ENCODE measurements at regions not wholly inside any gene's neighbourhood (a gene's known extent, or its start where the extent isn't known, plus 50 kb on each side); places are given as distances from the start of the nearest gene placed in this dataset.

DNA sequence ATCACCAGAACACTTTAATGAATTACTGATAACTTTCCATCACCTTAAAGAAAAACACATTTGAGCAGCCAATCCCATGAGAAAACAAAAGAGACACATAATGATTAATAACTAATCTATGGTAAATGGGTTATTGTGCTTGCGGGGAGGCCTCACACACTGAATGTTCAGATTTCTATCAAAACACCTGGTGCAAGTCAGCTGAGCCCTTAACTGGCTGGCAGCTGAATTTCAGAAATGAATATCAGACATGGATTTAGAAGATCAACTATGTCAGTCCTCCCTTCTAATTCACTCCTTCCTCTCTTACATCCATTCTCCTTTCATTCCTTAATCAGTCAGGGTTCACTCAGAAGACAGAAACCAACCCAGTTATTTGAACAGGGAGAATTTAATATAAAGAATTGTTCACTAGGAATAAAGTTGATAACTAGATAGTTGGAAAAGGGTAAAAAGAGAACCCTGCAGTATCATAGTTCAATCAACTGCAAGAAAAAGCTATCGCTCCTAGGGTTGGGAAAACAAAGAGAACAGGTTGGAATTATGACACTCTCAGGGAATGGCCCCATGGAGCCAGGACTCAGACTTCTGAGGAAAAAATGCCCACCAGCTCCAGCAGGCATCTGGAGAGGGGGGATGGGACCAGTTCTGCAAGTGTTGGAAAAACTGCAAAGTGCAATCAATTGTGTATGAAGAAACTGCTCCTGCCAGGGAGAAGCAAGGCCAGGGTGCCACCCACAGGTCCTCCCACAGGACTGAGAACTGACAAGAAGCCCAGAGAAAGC is 577.1 kb upstream of the CDH5 start:
- no peak for DNase-seq

DNA sequence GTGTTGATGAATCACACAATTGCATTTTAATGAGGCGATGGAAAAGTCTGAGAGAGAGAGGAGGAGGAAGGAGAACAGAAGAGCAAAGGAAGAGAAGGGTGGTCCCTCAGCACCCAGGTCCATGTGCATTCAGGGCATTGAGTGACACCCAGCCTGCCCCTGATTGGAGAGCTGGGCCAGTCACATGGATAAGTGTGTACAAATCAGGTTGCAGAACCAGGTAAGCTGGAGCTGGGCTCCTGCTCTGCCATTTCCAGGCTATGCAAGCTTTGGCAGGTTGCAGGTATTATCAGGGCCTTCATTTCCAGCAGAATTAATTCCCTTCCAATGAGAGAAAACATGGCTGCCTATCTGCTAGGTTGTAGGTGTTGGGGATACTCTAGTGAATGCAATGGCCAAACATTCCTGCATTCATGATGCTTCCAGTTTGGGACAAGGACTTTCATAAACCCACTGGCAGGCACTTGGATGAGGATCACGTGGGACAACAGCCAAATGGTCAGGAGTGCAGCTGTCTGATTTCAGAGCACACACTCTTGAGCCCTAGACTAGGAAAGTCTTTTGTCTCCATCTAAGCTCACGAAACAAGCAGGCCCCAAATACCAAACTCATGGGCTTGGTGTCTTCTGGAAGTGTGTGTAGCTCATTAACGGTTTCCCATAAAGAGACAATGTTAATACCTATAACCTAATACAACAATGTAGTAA is 577.9 kb upstream of the CDH5 start:
- DNase-seq: no peak

DNA sequence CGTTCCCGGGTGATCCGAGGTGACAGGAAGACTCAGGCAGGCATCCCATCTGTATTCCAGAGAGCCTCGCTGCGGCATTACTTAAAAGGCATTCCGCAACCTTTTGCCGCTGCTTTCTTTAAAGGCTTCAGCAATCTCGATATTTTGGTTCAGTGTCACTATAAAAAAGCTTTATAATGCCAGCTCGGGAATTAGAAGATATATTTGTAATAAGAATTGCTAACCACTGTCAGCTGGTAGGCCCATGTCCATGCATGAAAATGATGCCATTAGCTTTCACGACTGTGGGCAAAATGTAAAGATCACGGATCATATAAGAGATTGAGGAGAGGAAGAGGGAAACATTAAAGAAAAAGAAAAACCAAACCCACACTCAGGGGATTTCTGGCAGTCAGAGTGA is 578.6 kb upstream of the CDH5 start:
- no peak for DNase-seq

DNA sequence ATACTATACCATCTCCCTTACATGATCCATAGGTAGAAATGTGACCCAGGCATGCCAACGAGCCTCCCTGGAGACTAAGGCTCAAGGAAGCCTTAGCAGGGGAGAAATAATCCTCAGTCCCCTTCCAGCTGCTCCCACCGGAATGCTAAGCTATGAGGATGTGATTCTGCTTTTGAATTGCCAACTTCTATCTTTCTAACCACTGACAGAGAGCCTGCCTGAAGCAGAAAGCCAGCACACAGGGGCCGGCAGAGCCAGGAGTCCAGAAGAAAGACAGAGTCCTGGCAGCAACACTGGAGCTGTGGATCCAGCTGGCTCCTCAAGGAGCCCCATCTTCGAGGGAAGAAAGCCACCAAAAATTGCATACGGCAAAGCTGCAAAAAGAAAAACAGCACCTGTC is 579.6 kb upstream of the CDH5 start:
- DNase-seq: no peak

DNA sequence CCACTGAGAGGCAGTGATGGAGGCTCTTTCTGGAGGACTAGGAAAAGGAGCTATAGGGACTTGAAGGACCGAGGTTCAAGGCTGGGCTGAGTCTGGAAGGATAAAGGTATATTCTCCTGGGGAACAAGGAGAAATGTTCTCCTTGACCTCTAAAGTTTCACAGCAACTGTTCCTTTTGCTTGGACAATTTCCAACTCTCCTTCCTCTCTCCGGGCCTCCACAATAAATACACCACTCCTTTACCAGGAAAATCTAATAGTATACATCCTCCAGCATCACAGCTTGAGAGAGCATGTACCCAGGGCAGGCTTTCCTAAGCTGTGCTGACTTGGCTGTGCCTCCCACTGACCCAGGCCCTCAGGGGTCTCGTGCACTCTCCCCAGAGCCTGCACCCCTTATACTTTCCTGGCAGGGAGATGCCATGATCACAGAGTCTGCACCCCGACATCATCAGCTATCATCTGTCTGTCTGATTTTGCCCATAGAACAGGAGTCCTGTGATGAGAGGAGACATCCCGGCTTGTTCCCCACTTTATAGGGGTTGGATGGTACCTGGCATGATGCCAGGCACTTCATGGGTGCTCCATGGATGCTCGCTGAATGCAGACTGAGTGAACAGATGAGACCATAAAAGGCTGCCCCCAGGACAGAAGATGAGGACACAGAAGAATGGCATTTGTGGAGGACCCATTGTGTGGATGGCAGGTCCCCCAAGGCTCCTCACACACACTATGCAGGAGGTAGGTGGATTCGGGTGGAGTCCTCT is 582.6 kb upstream of the CDH5 start:
- DNase-seq: no peak

DNA sequence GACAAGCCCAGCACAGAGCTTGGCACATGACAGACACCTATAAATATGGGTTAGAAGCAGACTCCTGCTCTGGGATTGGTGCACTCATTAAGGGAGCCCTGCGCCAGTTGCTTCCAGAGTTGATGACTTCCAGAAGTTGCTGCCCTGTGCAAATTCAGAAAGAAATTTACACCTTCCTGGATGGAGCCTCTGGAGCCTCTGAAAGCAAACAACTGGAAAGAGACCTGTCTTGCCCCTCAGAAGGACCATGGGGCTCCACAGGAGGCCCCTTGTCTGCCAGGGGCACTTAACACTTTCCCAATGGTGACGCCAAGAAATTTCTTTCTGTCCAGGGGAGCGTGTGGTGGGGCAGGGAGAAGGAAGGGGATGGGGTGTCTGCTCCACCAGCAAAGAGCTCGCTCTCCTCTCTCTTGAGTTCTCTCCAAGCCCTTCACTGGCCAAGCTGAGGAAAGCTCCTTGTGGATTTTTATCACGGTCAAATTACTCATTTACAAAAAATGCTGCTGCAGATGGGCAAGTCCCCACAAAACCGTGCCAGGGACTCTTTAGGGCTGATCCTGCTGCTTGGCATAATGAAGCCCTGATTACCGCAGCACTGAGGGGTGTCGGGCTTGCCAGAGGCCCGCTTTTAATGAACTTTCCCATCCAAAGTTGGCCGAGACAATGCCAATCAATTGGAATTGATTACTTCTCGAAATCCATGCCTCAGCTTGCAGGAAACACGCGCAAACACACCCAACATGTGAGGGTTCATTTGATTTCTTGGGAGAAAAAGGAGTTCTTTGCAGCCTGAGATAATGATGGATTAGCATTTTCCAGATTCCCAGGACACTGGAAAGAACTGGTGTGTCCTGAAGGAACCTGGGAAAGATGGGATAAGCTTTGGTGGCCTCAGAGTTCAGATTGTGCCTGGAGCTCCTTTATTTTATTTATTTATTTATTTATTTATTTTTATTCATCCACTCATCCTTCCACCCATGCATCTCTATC is 583.6 kb upstream of the CDH5 start:
- no peak for DNase-seq

DNA sequence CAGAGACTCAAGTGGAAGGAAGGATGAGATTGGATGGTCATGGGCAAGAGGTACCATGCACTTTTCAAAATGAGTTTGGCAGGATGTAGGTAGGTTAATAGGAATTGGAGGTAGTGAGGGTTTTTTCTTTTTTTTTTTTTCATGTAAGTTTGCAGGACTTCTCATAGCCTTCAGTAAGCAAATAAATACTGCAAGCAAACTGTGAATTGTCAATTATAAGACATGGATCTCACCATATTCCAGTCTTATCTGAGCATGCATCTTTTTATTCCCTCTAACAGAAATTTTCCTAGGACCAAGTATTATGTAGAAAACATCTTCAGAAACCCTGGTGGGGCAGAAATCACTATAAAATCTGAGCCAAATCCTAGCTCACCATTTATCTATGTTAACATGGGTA is 584.6 kb upstream of the CDH5 start:
- no peak for DNase-seq

DNA sequence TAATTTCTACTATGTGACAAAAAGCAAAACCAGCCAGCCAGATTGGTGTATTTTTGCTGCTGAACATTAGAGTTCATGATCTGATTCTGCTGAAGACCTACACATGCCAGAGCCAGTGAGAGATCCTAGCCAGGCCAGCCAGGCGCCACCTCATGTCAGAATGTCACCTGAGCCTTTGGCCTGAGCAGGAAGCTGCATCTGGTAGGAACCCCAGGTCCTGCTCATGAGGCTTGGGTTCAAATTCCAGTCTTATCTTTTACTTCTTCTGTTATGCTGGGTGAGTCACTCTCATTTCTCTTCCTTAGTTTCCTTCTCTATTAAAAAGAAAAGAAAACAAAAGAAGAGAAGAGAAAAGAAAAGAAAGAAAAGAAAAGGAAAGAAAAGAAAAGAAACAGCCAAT is 585.1 kb upstream of the CDH5 start:
- DNase-seq: no peak

DNA sequence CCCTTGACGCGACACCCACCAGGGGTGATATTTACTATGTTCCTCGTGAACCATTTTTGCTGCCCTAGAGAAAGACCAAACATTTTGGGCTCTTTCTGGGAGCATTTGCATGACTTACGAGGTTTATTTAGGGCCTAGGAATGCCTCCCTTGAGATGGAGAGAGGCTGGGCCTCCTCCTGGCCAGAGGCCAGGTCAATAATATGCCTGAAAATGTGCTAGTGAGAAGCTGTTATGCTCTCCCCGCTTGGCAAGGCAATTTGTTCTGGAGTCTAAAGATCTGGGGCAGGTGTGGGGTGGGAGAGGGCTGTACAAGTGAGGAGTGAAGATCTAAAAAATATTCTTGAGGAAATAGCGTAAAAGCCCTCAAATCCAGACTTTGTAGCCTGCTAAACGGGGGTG is 587.3 kb upstream of the CDH5 start:
- no peak for DNase-seq

DNA sequence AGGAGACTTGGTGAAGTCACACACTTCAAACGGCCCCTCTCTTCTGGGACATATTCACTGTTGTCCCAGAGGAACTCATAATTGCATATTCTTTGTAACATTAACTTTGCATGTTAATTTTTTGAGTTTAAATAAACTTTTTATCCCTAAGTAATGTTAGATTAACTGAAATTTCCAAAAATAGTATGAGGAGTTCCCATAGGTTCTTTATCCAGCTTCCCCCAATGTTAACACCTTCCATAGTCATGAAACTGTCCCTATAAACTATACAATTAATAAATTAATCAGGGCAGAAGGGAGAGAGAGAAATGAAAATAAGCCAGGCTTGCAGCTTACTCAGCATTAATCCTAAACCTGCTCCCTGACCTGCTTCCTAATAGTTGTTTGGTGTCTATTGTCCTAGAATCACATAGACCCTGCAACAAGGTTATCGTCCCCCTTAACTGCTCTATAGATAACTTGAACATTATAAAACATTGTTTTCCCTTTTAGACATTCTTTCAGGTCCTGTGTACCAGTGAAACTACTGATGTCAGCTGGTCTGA is 589.8 kb upstream of the CDH5 start:
- DNase-seq: no peak

DNA sequence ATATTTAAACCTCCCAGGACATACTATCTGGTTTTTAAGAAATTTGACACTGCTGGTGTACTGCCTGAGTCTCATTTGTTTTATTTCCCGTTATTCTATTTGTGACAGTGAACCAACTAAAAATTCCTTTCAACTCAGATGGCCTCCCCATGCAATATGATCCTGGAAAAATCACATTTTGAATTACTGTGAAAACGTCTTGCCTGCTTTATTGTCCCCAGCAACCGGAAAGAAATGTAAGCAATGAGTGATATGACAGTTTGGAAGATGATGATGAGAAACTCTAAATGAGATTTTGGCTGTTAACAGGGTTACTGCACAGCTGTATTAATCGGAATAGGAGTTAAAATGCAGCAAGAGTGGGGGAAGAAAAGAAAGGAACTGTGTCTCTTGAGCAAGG is 590.7 kb upstream of the CDH5 start:
- DNase-seq: no peak

DNA sequence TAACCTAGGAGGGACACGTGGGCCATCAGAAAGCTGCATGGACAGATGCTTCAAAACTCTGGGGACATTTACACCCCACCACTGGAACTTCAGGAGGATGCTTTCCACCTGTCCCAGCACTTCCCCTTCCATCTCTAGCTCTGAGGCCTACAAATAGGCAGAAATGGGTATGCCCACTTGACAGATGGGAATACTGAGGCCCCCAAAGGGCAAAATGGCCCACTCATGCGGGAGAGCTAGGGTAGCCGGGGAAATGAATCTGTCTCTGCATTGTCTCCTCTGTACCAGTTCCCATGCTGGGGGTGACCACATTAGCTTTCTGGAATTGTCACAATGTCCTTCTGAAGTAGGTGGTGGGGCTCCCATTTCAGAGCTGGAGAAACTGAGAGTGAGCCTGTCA is 592.1 kb upstream of the CDH5 start:
- no peak for DNase-seq

DNA sequence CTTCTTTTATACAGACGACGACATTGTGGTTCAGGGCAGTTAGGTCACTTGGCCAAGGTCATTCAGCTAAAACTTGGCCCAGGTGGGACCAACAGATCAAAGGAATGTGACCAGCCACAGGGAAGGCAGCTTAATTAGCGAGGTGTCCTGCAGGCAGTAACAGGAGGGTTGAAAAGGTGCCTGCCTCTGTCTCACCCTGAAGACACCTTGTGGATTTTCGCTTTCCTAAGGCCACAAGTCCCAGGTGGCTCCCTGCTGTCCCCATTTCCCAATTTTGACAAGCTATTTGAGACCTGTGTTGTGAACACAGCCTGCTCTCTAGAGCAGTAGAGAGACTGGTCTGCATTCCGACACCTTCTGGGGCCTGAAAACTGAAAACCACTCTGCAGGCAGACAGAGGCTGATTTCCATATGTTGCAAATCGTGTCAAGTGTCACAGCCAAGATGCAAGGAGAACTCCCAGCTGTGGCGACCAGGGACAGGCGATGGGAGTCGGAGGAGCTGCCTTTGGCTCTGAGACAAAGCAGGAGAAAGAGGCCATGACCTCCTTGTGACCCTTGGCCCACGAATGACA is 593.1 kb upstream of the CDH5 start:
- no peak for DNase-seq

DNA sequence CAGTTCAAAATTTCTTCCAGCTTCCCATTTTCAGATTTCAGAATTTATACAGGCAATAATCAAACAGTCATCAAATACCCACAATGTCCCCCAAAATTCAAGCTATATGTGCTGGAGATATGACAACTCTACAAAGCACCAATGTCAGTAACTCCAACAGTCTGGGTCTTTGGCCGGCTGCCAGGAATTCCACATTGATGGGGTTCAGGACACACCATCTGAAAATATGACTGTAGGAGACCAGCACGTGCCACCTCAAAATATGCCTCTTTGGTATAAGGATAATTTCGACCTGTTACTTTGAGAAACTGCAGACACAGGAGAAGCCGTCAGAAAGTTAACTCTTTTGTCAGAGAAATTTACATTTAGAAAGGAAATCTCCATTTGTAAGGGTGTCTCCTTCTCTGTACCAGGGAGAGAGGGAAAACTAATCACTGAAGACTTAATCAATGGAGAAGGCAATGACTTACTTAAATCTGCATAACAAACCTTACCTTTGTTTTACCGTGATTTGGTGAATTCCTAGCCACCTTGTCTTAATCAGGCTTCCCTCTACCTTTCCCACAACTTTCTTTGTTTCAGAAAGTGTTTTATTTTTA is 594.3 kb upstream of the CDH5 start:
- no peak for DNase-seq

DNA sequence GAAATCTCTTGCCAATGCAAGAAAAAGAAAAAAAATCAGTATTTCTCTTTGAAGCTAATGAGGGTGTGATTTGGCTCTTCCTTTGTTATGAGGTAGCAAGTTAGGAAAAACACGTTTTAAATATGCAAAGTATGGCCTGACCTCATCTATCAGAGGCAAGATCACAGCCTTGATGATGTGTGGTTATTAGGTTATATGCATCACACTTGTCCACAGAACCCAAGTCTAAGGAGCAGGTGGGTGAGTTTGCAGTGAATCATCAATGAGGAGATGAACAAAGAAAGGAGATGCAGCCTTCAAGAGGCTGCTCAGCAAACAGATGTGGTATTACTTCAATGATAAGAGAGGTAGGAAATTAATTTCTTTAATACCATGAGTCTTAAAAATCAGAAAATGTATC is 594.8 kb upstream of the CDH5 start:
- no peak for DNase-seq

DNA sequence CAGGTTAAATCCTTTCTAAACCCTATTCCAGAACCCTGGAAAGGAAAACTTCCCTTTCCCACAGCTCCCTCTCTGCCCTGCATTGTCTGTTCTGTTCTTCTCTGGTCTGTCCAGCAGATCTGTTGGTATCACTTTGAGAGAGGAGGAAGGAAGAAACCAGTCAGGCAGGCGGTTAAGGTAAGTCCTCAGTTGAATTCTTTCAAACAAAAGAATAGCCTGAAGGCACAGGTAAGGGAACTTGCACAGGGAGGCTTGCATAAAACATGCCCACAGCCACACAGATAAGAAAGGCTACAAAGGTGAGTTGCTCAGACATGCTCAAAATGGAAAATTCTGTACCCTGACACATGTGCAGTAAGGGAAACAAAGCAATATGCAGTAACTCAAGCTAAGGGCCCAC is 595.7 kb upstream of the CDH5 start:
- no peak for DNase-seq

DNA sequence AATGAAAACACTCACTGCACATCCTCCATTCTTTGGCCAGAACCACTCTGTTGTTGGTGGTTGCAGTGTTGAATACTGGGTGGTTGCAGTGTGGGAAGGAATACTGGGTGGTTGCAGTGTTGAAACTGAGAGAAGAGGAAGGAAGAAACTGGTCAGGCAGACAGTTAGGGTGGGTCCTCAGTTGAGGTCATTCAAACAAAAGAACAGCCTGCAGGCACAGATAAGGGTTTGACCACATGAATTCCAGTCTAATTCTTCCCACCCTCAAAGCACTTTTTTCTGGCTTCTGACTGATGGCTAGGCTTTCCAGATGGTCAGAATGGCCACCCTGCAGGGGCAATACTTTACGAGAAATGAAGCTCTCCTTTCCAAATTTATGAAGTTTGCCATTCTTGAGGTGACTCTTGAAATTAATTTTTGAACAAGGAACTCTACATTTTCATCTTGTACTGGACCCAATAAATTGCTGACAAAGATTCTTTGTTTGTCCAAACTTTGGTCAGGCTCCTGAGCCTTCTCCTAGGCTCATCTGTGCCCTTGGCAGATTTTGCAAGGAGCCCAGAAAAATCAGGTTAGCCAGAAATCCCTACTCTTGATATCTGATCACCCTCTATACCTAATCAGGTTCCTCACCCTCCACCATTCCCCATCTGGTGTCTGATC is 596.6 kb upstream of the CDH5 start:
- no peak for DNase-seq

DNA sequence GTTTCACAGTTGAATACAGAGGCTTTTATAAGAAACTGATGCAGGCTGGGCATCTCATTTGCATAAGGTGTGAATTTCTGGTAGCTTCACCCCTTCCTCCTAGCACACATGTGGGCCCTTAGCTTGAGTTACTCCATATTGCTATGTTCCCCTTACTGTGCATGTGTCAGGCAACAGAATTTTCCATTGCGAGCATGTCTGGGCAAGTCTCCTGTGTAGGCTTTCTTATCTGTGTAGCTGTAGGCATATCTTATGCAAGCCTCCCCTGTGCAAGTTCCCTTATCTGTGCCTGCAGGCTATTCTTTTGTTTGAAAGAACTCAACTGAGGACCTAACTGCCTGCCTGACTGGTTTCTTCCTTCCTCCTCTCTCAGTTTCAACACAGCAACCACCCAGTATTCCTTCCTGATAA is 597.4 kb upstream of the CDH5 start:
- no peak for DNase-seq

DNA sequence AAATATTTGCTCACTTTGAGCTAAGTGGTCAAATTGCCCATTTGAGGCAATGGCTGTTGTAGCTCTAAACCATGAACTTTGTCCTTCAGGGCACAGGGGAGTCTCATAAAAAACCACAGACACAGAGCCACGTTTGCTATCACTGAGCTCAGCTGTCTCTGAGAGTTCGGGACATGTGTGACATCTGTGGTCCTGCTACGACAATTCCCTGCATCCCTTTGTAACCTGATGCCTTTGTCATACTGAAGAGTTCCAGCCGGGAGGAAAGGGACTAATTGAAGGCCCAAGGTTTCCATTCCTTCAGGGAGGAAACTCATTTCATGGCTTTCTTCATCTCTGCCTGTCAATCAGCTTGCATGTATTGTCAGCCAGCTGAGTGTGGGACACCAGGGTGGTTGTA is 599.4 kb upstream of the CDH5 start:
- DNase-seq: no peak

DNA sequence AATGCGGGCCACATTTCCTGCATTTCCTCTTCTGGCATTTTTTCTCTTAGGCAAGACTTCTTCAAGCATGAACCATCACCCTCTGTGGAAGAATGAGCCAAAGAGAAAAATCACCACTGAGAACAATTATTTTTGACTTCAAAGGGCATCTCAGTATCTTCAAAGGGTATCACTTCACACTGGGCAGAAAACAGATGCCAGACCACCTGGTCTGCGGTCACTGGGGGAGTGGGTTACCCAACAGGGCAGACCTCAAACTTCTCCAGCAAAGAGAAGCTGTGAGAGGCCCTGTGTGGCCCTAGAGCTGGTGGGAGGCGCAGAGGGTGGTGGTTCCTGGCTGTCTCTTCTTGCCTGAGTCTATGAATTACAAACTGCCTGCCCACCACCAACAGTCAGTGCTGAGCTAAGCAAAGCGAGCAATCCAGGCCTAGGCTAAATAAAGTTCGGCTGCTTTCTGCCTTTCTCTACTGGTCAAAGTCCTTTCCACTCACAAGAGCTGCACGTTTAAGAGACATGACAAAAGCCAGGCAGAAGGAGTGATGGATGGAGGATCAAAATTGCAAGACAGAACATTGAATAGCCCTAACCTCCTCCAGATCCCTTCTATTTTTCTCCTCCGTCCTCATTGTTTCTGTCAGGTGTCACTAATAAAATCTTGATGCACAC is 602.7 kb upstream of the CDH5 start:
- no peak for DNase-seq
